Gastrocnemius medialis (tissue), 4 donors: ENCODE measurements at regions not wholly inside any gene's neighbourhood (a gene's known extent, or its start where the extent isn't known, plus 50 kb on each side); places are given as distances from the start of the nearest gene placed in this dataset.
"Not testable (repeated sequence)": the region's sequence is repeated elsewhere in the genome, so short reads cannot be mapped to it uniquely, and the experiment has no call there.

Experiments
- ATAC-seq, 2 donors: fragments of 150-250 bp; one replicate each; pipeline ENCODE4 v1.9.1; 2016
- DNase-seq, 2 donors: peaks; one replicate each; pipeline ENCODE4 v3.0.0-alpha.2; 2019
- H3K27ac ChIP-seq, 4 donors: fragments of 200-600 bp; sonication (generic); 1 replicate in 1 of 4; 2 replicates in 3 of 4; pipeline ENCODE4 v1.5.1; 2016 to 2018; ENCODE audit warnings: mild to moderate bottlenecking in 2 of 4, moderate library complexity in 1 of 4
- H3K27me3 ChIP-seq, 3 donors: fragments of 200-600 bp; sonication (generic) in 2 of 3; 1 replicate in 1 of 3; 2 replicates in 2 of 3; pipeline versions ENCODE4 v1.5.1 to v1.6.0; 2016 to 2019; ENCODE audit warnings: mild to moderate bottlenecking in 1 of 3, moderate library complexity in 1 of 3
- H3K36me3 ChIP-seq, 2 donors: fragments of 200-600 bp; sonication (generic) in 1 of 2; one replicate each; pipeline ENCODE4 v1.5.1; 2017 to 2018
- H3K4me1 ChIP-seq, 2 donors: fragments of 200-600 bp; sonication (generic) in 1 of 2; one replicate each; pipeline ENCODE4 v1.5.1; 2016 to 2017; ENCODE audit warnings: mild to moderate bottlenecking in 2 of 2
- H3K4me3 ChIP-seq, 4 donors: fragments of 200-600 bp; sonication (generic) in 3 of 4; 1 replicate in 1 of 4; 2 replicates in 3 of 4; pipeline ENCODE4 v1.5.1; 2016 to 2019; ENCODE audit warnings: mild to moderate bottlenecking in 2 of 4
- H3K9me3 ChIP-seq, 3 donors: fragments of 200-600 bp; sonication (generic) in 2 of 3; 1 replicate in 1 of 3; 2 replicates in 2 of 3; pipeline ENCODE4 v1.5.1; 2016 to 2019
- CTCF ChIP-seq, 5 experiments: fragments of 450-650 bp in 3 of 5; fragments of 200-600 bp in 2 of 5; sonication (generic) in 2 of 5; IDR thresholded peaks in 4 of 5; conservative IDR thresholded peaks in 1 of 5; 1 replicate in 4 of 5; 2 replicates in 1 of 5; pipeline ENCODE4 v1.5.1; 2016 to 2019; ENCODE audit warnings: antibody characterized with exemption in 5 of 5, mild to moderate bottlenecking in 3 of 5, moderate library complexity in 3 of 5
- POLR2A ChIP-seq, 2 donors: fragments of 450-650 bp; IDR thresholded peaks; one replicate each; pipeline ENCODE4 v1.6.1; 2017; ENCODE audit warnings: antibody characterized with exemption in 2 of 2, mild to moderate bottlenecking in 2 of 2, moderate library complexity in 2 of 2
- in situ Hi-C, 4 donors: fragments of 200-750 bp; cut with MboI; loops; one replicate each; pipeline versions ENCODE4 v1.15.0 to v1.8.0; 2017; ENCODE audit warnings: low sequenced_read_pairs in 4 of 4
- intact Hi-C: fragments of 100-400 bp; cut with DNase I; formaldehyde crosslinking; loops from one replicate; pipeline ENCODE4 v1.15.1; 2023; ENCODE audit warnings: low total_unique reads

- Histone ChIP-seq H3K27ac (no peak overlapping the region), H3K4me1 (no peaks in the 10 kb centered on the region), H3K27me3 (no peaks in the 10 kb centered on the region), H3K4me3 (no peak overlapping the region), H3K9me3 (no peaks in the 10 kb centered on the region), H3K36me3 (no peaks in the 10 kb centered on the region)
- in situ Hi-C loops (no loop called here), intact Hi-C loops (no loop called here)
- no peak for DNase-seq
- ATAC-seq: no peak
- TF ChIP-seq POLR2A (IDR thresholded peaks at IDR 0.05): no peak
Measured at GRCh38 chr3:130828948-130829947, 64.6 kb upstream of the ATP2C1 start.

- no peaks in the 10 kb centered on the region for H3K27me3 ChIP-seq
- no peak overlapping the region for H3K4me3 ChIP-seq
- H3K36me3 ChIP-seq: no peaks in the 10 kb centered on the region
- peaks cover 8% of the 10 kb centered on the region in 2 donors for H3K4me1 ChIP-seq
- in situ Hi-C loops: no loop called here
- no peak for TF ChIP-seq CTCF (IDR thresholded peaks at IDR 0.05 in 4 of 5, conservative IDR thresholded peaks at IDR 0.05 in 1 of 5)
- no peak for TF ChIP-seq POLR2A (IDR thresholded peaks at IDR 0.05)
- DNase-seq (no peak), ATAC-seq (no peak)
- no peaks in the 10 kb centered on the region for H3K9me3 ChIP-seq
- no peak overlapping the region for H3K27ac ChIP-seq
- intact Hi-C loops: no loop called here
Measured at GRCh38 chr3:130831719-130832400, 62.0 kb upstream of the ATP2C1 start.

GRCh38 chr3:130832401-130832746, 61.5 kb upstream of the ATP2C1 start:
- in situ Hi-C loops, H3K36me3 ChIP-seq, H3K4me1 ChIP-seq, H3K27ac ChIP-seq, H3K4me3 ChIP-seq, H3K9me3 ChIP-seq, DNase-seq, H3K27me3 ChIP-seq, intact Hi-C loops, ATAC-seq: not testable (repeated sequence)

GRCh38 chr3:130834476-130834875, 59.4 kb upstream of the ATP2C1 start:
- H3K4me1 ChIP-seq: peaks cover 10 to 13% of the 10 kb centered on the region in 2 donors
- H3K27ac ChIP-seq: no peak overlapping the region
- H3K27me3 ChIP-seq: no peaks in the 10 kb centered on the region
- no peak overlapping the region for H3K4me3 ChIP-seq
- no peak for TF ChIP-seq CTCF (IDR thresholded peaks at IDR 0.05 in 4 of 5, conservative IDR thresholded peaks at IDR 0.05 in 1 of 5)
- TF ChIP-seq POLR2A (IDR thresholded peaks at IDR 0.05): no peak
- H3K9me3 ChIP-seq: no peaks in the 10 kb centered on the region
- DNase-seq (no peak), ATAC-seq (peak; percentile 42 to 80)
- in situ Hi-C loops: no loop called here
- intact Hi-C loops: no loop called here
- H3K36me3 ChIP-seq: no peaks in the 10 kb centered on the region

- TF ChIP-seq CTCF (IDR thresholded peaks at IDR 0.05 in 4 of 5, conservative IDR thresholded peaks at IDR 0.05 in 1 of 5) (no peak), POLR2A (IDR thresholded peaks at IDR 0.05) (no peak)
- no peak for DNase-seq
- Histone ChIP-seq H3K36me3 (no peaks in the 10 kb centered on the region), H3K4me1 (peaks cover 20 to 23% of the 10 kb centered on the region in 2 donors), H3K27ac (peak overlapping the region in 3 of 4 donors; percentile 0 to 56 (median 24)), H3K9me3 (no peaks in the 10 kb centered on the region), H3K27me3 (no peaks in the 10 kb centered on the region), H3K4me3 (no peak overlapping the region)
- ATAC-seq: peak; percentile 71 to 78
- intact Hi-C loops (no loop called here), in situ Hi-C loops (no loop called here)
Measured at GRCh38 chr3:130835483-130835882, 58.4 kb upstream of the ATP2C1 start.
